OCI-LY1 (cell line): ENCODE measurements at regions not wholly inside any gene's neighbourhood (a gene's known extent, or its start where the extent isn't known, plus 50 kb on each side); places are given as distances from the start of the nearest gene placed in this dataset.

Experiments
- H2AFZ ChIP-seq: fragments of 200-600 bp; sonication (generic), shearing (Covaris generic); 2 replicates; pipeline ENCODE4 v1.6.0; 2014; ENCODE audit warnings: antibody characterized with exemption, mild to moderate bottlenecking, low read length
- H3F3A ChIP-seq: fragments of 200-600 bp; sonication (generic), shearing (Covaris generic); 2 replicates; pipeline ENCODE4 v1.6.0; 2014; ENCODE audit warnings: mild to moderate bottlenecking, antibody characterized with exemption, low read length, moderate library complexity; ENCODE audit not compliant: insufficient read depth
- H3K27ac ChIP-seq: fragments of 200-600 bp; sonication (generic); 2 replicates; pipeline ENCODE4 v1.5.1; 2014; ENCODE audit warnings: low read length, mixed run types, mild to moderate bottlenecking, low read depth; ENCODE audit not compliant: poor library complexity, severe bottlenecking
- H3K27me3 ChIP-seq: fragments of 200-600 bp; sonication (generic); 2 replicates; pipeline ENCODE4 v1.6.0; 2014; ENCODE audit warnings: antibody characterized with exemption, mild to moderate bottlenecking, low read length, moderate library complexity; ENCODE audit not compliant: insufficient read depth
- H3K36me3 ChIP-seq: fragments of 200-600 bp; sonication (generic); 2 replicates; pipeline ENCODE4 v1.6.1; 2014; ENCODE audit warnings: mild to moderate bottlenecking, antibody characterized with exemption, low read length, moderate library complexity, mixed read lengths; ENCODE audit not compliant: insufficient read depth
- H3K4me1 ChIP-seq: fragments of 200-600 bp; sonication (generic); 2 replicates; pipeline ENCODE4 v1.5.1; 2014; ENCODE audit warnings: mild to moderate bottlenecking, low read length, moderate library complexity; ENCODE audit not compliant: insufficient read depth, severe bottlenecking
- H3K4me2 ChIP-seq: fragments of 200-600 bp; sonication (generic), shearing (Covaris generic); 2 replicates; pipeline ENCODE4 v1.6.1; 2014; ENCODE audit warnings: low read length
- H3K4me3 ChIP-seq: fragments of 200-600 bp; sonication (generic); 2 replicates; pipeline ENCODE4 v1.5.1; 2014; ENCODE audit warnings: low read length, low read depth, mild to moderate bottlenecking, mixed read lengths; ENCODE audit not compliant: poor library complexity, severe bottlenecking
- H3K79me2 ChIP-seq: fragments of 200-600 bp; shearing (Covaris generic); 2 replicates; pipeline ENCODE4 v1.6.1; 2016; ENCODE audit warnings: mixed run types, low read length, mixed read lengths; ENCODE audit not compliant: insufficient read depth
- H3K9ac ChIP-seq: fragments of 200-600 bp; sonication (generic), shearing (Covaris generic); 2 replicates; pipeline ENCODE4 v1.6.1; 2014; ENCODE audit warnings: mild to moderate bottlenecking, low read length, mixed read lengths
- H3K9me2 ChIP-seq: fragments of 200-600 bp; sonication (generic), shearing (Covaris generic); 2 replicates; pipeline ENCODE4 v1.6.1; 2014; ENCODE audit warnings: low read depth, mild to moderate bottlenecking, low read length, mixed read lengths
- H3K9me3 ChIP-seq: fragments of 200-600 bp; shearing (Covaris generic); 2 replicates; pipeline ENCODE4 v1.6.1; 2014; ENCODE audit warnings: low read length, mixed read lengths
- H4K20me1 ChIP-seq: fragments of 200-600 bp; sonication (generic), shearing (Covaris generic); 2 replicates; pipeline ENCODE4 v1.6.0; 2016; ENCODE audit warnings: mild to moderate bottlenecking, low read length; ENCODE audit not compliant: insufficient read depth
- EZH2 ChIP-seq: fragments of 200-600 bp; sonication (generic), shearing (Covaris generic); IDR thresholded peaks from 2 replicates; pipeline ENCODE4 v1.8.0; 2017; ENCODE audit warnings: borderline replicate concordance, mixed run types, mild to moderate bottlenecking, antibody characterized with exemption, low read length, moderate library complexity, mixed read lengths
- TF ChIP-seq, protein P1 (sequence below): fragments of 200-600 bp; sonication (generic), shearing (Covaris generic); IDR thresholded peaks from 2 replicates; pipeline ENCODE4 v1.5.1; 2017; ENCODE audit warnings: mild to moderate bottlenecking, antibody characterized with exemption, low read length, moderate library complexity, mixed read lengths

DNA sequence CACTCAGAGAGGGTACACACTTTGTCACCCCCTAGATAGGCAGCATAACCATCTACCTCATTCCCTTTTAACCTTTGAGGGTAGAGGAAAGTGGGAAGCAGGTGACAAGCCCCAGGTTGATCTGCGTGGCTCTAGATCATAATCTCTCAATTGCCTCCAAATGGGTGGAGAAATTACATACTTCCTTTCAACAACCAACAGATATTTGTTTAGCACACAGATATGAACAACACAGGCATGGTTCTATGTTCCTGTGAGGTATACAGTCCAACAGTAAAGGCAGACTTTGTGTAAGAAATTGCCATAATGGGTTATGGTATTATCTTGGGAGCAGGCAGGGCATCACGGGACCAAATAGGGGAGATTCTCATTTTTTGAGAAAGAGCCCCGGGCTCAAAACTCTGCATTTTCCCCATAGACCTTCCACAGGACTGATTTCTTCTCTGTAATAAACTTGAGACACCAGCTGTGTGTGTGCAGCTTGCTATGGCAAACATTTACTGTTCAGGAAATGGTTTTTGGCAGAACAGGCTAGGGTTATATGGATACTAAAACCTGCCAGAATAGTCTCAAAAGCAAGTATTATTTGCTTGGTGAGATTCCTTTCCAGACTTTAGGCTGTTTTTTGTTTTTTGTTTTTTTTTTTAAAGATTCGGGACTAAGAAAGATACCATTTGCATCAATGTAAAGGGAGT is 126.2 kb downstream of the CD164 start:
- Histone ChIP-seq H3K36me3 (no peaks in the 10 kb centered on the region), H3K9me2 (no peaks in the 10 kb centered on the region), H4K20me1 (no peaks in the 10 kb centered on the region), H3K9ac (no peak overlapping the region), H3K4me3 (no peak overlapping the region), H3F3A (no peaks in the 10 kb centered on the region), H3K27ac (no peak overlapping the region), H3K27me3 (no peaks in the 10 kb centered on the region), H2AFZ (no peak overlapping the region), H3K9me3 (no peaks in the 10 kb centered on the region), H3K4me1 (no peaks in the 10 kb centered on the region), H3K4me2 (no peak overlapping the region), H3K79me2 (no peaks in the 10 kb centered on the region)
- TF ChIP-seq, protein P1, sequence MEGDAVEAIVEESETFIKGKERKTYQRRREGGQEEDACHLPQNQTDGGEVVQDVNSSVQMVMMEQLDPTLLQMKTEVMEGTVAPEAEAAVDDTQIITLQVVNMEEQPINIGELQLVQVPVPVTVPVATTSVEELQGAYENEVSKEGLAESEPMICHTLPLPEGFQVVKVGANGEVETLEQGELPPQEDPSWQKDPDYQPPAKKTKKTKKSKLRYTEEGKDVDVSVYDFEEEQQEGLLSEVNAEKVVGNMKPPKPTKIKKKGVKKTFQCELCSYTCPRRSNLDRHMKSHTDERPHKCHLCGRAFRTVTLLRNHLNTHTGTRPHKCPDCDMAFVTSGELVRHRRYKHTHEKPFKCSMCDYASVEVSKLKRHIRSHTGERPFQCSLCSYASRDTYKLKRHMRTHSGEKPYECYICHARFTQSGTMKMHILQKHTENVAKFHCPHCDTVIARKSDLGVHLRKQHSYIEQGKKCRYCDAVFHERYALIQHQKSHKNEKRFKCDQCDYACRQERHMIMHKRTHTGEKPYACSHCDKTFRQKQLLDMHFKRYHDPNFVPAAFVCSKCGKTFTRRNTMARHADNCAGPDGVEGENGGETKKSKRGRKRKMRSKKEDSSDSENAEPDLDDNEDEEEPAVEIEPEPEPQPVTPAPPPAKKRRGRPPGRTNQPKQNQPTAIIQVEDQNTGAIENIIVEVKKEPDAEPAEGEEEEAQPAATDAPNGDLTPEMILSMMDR: no peak
- TF ChIP-seq EZH2: no peak

DNA sequence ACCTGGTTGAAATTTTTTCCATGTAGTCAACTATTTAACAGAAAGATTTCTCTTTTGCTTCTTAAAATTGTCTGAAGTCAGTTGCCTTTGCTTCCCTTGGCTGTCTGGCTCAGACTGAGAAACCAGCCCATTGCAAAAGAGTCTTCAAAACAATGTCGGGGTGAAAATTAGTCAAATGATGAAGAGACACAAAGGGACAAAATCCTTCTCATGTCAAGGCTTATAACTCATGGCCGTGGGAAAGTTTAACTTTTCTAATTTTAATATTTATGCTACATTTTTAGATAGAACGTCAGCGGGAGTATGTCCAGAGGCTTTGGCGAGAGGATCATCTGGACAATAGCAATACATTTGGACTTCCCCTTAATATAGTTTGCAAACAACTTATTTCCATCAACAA is 127.2 kb downstream of the CD164 start:
- H2AFZ ChIP-seq: no peak overlapping the region
- no peak overlapping the region for H3K4me2 ChIP-seq
- no peaks in the 10 kb centered on the region for H3K4me1 ChIP-seq
- TF ChIP-seq EZH2: no peak
- TF ChIP-seq, protein P1: no peak
- H3K4me3 ChIP-seq: no peak overlapping the region
- H4K20me1 ChIP-seq: no peaks in the 10 kb centered on the region
- H3K9me3 ChIP-seq: no peaks in the 10 kb centered on the region
- no peaks in the 10 kb centered on the region for H3K9me2 ChIP-seq
- H3K27ac ChIP-seq: no peak overlapping the region
- no peaks in the 10 kb centered on the region for H3K27me3 ChIP-seq
- no peaks in the 10 kb centered on the region for H3F3A ChIP-seq
- H3K36me3 ChIP-seq: no peaks in the 10 kb centered on the region
- H3K79me2 ChIP-seq: no peaks in the 10 kb centered on the region
- no peak overlapping the region for H3K9ac ChIP-seq

DNA sequence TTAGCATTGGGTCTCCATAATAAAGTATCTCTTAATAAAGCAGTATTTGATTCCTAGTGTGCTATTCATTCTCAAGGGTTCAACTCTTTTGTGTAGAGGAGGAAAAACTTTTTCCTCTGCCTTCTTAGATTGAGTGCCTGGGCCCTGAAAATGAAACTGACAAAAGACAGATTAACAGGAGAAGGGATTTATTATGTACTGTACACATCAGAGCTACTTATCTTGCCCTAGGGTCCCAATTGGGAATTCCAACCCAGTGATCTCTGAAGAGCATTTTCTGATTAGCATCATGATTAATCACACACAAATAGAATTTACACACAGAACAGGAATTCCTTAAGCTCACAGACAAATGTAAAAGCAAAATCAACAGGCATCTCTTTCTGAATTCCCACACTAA is 128.9 kb downstream of the CD164 start:
- H4K20me1 ChIP-seq: no peaks in the 10 kb centered on the region
- no peak overlapping the region for H3K4me2 ChIP-seq
- H3F3A ChIP-seq: no peaks in the 10 kb centered on the region
- H3K79me2 ChIP-seq: no peaks in the 10 kb centered on the region
- H3K9ac ChIP-seq: no peak overlapping the region
- H3K9me2 ChIP-seq: no peaks in the 10 kb centered on the region
- no peak overlapping the region for H3K27ac ChIP-seq
- H3K27me3 ChIP-seq: no peaks in the 10 kb centered on the region
- no peak for TF ChIP-seq EZH2
- TF ChIP-seq, protein P1: no peak
- no peak overlapping the region for H2AFZ ChIP-seq
- no peak overlapping the region for H3K4me3 ChIP-seq
- H3K4me1 ChIP-seq: no peaks in the 10 kb centered on the region
- no peaks in the 10 kb centered on the region for H3K9me3 ChIP-seq
- no peaks in the 10 kb centered on the region for H3K36me3 ChIP-seq
